ENCODE measurements at regions not wholly inside any gene's neighbourhood (a gene's known extent, or its start where the extent isn't known, plus 50 kb on each side); places are given as distances from the start of the nearest gene placed in this dataset.

DNA sequence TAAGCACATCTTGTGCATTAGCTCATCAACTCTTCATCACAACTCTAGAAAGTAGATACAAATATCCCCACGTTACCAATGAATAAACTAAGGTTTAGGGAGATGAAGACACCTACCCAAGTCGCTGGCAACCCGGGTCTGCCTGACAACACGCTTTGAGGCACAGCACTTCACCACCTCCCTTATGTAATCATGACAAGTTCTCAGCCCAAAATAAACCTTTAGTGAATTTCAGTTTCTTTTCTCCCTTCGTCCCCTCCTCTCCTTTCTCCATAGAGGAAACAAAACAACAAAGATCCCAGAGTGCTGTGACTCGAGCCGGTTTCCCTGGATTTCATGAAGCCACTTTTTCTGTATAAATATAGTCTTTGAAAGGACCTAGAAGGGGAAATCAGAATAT is 105.4 kb downstream of the MAFB start:
- TF ChIP-seq CTCF (conservative IDR thresholded peaks at IDR 0.05; ENCODE audit: low read depth in 2 of 2) (no peak), JUNB (IDR thresholded peaks at IDR 0.05; ENCODE audit: unreplicated experiment) (no peak), POLR2AphosphoS5 (IDR thresholded peaks at IDR 0.05; ENCODE audit: low read depth) (no peak), REST (IDR thresholded peaks at IDR 0.05; ENCODE audit: unreplicated experiment) (no peak), EZH2phosphoT487 (IDR thresholded peaks at IDR 0.05; ENCODE audit: unreplicated experiment) (no peak)
